Hepatocyte (in vitro differentiated cells): ENCODE measurements at regions not wholly inside any gene's neighbourhood (a gene's known extent, or its start where the extent isn't known, plus 50 kb on each side); places are given as distances from the start of the nearest gene placed in this dataset.

ENCODE experiments used
- DNase-seq: peaks from one replicate; pipeline ENCODE4 v3.0.0-alpha.2; 2016; ENCODE audit warnings: low spot score
- H2AFZ ChIP-seq: fragments of 200-600 bp; sonication (generic); 2 replicates; pipeline ENCODE4 v1.6.0; 2016; ENCODE audit warnings: antibody characterized with exemption, mild to moderate bottlenecking
- H3K27ac ChIP-seq: fragments of 200-600 bp; sonication (generic); 2 replicates; pipeline ENCODE4 v1.5.1; 2016; ENCODE audit warnings: mild to moderate bottlenecking
- H3K27me3 ChIP-seq: fragments of 200-600 bp; sonication (generic); 2 replicates; pipeline ENCODE4 v1.6.1; 2016
- H3K36me3 ChIP-seq: fragments of 200-600 bp; sonication (generic); replicated peaks from 2 replicates; pipeline ENCODE4 v1.5.1; 2016; ENCODE audit warnings: low read depth; ENCODE audit not compliant: insufficient read depth
- H3K4me1 ChIP-seq: fragments of 200-600 bp; sonication (generic); 2 replicates; pipeline ENCODE4 v1.5.1; 2016; ENCODE audit warnings: mild to moderate bottlenecking, moderate library complexity; ENCODE audit not compliant: insufficient read depth
- H3K4me2 ChIP-seq: fragments of 200-600 bp; sonication (generic); 2 replicates; pipeline ENCODE4 v1.6.0; 2016
- H3K4me3 ChIP-seq: fragments of 200-600 bp; sonication (generic); 2 replicates; pipeline ENCODE4 v1.5.1; 2016; ENCODE audit warnings: mild to moderate bottlenecking
- H3K79me2 ChIP-seq: fragments of 200-600 bp; sonication (generic); 2 replicates; pipeline ENCODE4 v1.6.0; 2017; ENCODE audit warnings: mild to moderate bottlenecking
- H3K9me2 ChIP-seq: fragments of 200-600 bp; sonication (generic); replicated peaks from 2 replicates; pipeline ENCODE4 v1.6.0; 2017; ENCODE audit warnings: mild to moderate bottlenecking; ENCODE audit not compliant: insufficient read depth
- H3K9me3 ChIP-seq: fragments of 200-600 bp; sonication (generic); 2 replicates; pipeline ENCODE4 v1.5.1; 2016; ENCODE audit warnings: low read depth, mild to moderate bottlenecking
- H4K20me1 ChIP-seq: fragments of 200-600 bp; sonication (generic); 2 replicates; pipeline ENCODE4 v1.6.0; 2016; ENCODE audit warnings: mild to moderate bottlenecking; ENCODE audit not compliant: insufficient read depth, poor library complexity, severe bottlenecking
- EZH2 ChIP-seq: fragments of 200-600 bp; sonication (generic); IDR thresholded peaks from 2 replicates; pipeline ENCODE4 v1.6.1; 2016; ENCODE audit warnings: antibody characterized with exemption, mild to moderate bottlenecking, borderline replicate concordance
- EZH2phosphoT487 ChIP-seq: fragments of 200-600 bp; sonication (generic); IDR thresholded peaks from one replicate; pipeline ENCODE4 v1.6.1; 2018; ENCODE audit warnings: antibody characterized with exemption, mild to moderate bottlenecking, low read depth, moderate library complexity; ENCODE audit not compliant: unreplicated experiment, severe bottlenecking
- WGBS: methylation state at CpG from one replicate; pipeline ENCODE4 v1.1.6; 2016; ENCODE audit warnings: low lambda C conversion rate; ENCODE audit errors: missing lambda C conversion rate; 5-methylcytosine and 5-hydroxymethylcytosine counted together
- TF ChIP-seq, protein P1 (sequence below): fragments of 200-600 bp; sonication (generic); IDR thresholded peaks from 2 replicates; pipeline ENCODE4 v1.5.1; 2016; ENCODE audit warnings: antibody characterized with exemption, mild to moderate bottlenecking; ENCODE audit not compliant: poor library complexity

DNA sequence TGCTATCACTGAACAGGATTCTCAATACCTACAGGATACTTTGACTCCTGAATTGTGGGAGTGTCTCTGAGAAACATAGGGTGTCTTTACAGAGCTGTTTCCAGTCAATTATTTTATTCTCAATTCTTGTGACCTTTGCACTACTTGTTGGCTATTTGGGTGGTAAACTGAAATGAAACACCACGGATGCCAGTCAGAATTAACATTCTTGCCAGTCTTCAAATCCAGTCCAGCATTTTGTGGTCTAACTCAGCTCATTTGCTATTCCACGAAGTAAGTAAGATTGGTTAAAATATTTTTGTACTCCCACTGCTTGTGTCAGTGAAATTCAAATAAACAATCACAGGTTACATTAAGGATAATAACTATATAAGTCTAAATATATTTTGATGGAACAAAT lies 197.9 kb downstream of the ANKRD50 start:
- Histone ChIP-seq H3K4me1 (no peaks in the 10 kb centered on the region), H4K20me1 (no peaks in the 10 kb centered on the region), H3K9me3 (no peaks in the 10 kb centered on the region), H3K27me3 (no peaks in the 10 kb centered on the region), H3K36me3 (no peaks in the 10 kb centered on the region), H2AFZ (no peak overlapping the region), H3K4me2 (no peak overlapping the region), H3K27ac (no peak overlapping the region), H3K4me3 (no peak overlapping the region), H3K9me2 (no peaks in the 10 kb centered on the region), H3K79me2 (no peaks in the 10 kb centered on the region)
- TF ChIP-seq EZH2phosphoT487 (no peak), EZH2 (no peak)
- TF ChIP-seq, protein P1, sequence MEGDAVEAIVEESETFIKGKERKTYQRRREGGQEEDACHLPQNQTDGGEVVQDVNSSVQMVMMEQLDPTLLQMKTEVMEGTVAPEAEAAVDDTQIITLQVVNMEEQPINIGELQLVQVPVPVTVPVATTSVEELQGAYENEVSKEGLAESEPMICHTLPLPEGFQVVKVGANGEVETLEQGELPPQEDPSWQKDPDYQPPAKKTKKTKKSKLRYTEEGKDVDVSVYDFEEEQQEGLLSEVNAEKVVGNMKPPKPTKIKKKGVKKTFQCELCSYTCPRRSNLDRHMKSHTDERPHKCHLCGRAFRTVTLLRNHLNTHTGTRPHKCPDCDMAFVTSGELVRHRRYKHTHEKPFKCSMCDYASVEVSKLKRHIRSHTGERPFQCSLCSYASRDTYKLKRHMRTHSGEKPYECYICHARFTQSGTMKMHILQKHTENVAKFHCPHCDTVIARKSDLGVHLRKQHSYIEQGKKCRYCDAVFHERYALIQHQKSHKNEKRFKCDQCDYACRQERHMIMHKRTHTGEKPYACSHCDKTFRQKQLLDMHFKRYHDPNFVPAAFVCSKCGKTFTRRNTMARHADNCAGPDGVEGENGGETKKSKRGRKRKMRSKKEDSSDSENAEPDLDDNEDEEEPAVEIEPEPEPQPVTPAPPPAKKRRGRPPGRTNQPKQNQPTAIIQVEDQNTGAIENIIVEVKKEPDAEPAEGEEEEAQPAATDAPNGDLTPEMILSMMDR = no peak
- 94% methylated on average over 2 of the region's 2 CpGs for WGBS
- no peak for DNase-seq

DNA sequence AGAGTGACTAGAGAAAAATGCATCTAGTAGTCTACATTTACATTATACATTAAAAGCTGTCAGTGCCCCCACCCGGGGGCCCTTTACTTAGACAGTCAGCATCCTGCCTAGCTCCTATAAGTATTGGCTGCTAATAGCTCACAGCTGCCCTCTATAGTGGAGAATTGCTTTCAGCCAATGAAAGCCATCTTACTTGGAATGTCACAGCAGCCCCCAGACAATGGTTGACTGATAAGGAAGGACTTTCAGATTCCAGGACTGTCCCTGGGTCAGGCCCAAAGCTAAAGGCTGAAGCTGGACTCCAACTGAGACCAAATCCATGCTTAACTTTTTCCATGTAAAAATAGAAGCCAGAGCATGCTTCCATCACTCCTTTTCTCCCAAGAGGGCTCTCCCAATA lies 196.9 kb downstream of the ANKRD50 start:
- TF ChIP-seq EZH2phosphoT487 (no peak), EZH2 (no peak)
- TF ChIP-seq, protein P1 = no peak
- no peak overlapping the region for H3K4me2 ChIP-seq
- no peaks in the 10 kb centered on the region for H3K36me3 ChIP-seq
- H3K9me3 ChIP-seq = no peaks in the 10 kb centered on the region
- H2AFZ ChIP-seq = no peak overlapping the region
- H3K9me2 ChIP-seq = no peaks in the 10 kb centered on the region
- no peaks in the 10 kb centered on the region for H3K79me2 ChIP-seq
- H3K27me3 ChIP-seq = no peaks in the 10 kb centered on the region
- H3K4me3 ChIP-seq = no peak overlapping the region
- H4K20me1 ChIP-seq = no peaks in the 10 kb centered on the region
- no peak for DNase-seq
- no peaks in the 10 kb centered on the region for H3K4me1 ChIP-seq
- H3K27ac ChIP-seq = no peak overlapping the region
- WGBS = 69% methylated on average over 1 of the region's 1 CpG

DNA sequence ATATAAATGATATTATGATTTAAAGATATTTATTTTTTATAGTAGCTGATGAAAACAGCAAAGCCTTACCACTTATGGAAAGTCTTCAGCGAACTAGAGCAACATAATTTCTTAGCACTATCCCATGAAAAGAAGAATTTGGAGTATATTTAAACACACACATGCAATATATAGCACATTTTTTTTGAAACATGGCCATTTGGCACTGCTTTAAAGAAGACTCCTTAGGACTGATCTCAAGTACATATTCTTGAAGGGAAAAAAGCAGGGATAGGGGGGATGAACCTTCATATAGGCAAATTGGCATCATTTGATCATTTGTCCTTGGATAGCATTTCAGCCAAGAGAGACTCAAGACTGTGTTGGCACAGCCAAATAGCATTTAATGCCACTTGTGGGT lies 193.3 kb downstream of the ANKRD50 start:
- no peak overlapping the region for H3K4me3 ChIP-seq
- no peaks in the 10 kb centered on the region for H3K9me2 ChIP-seq
- H3K27ac ChIP-seq = no peak overlapping the region
- 89% methylated on average over 1 of the region's 1 CpG for WGBS
- no peaks in the 10 kb centered on the region for H3K36me3 ChIP-seq
- no peak overlapping the region for H3K4me2 ChIP-seq
- no peaks in the 10 kb centered on the region for H3K9me3 ChIP-seq
- no peak for TF ChIP-seq EZH2phosphoT487
- no peak for TF ChIP-seq EZH2
- TF ChIP-seq, protein P1 = no peak
- H2AFZ ChIP-seq = no peak overlapping the region
- H4K20me1 ChIP-seq = no peaks in the 10 kb centered on the region
- no peaks in the 10 kb centered on the region for H3K79me2 ChIP-seq
- H3K27me3 ChIP-seq = no peaks in the 10 kb centered on the region
- DNase-seq = no peak
- H3K4me1 ChIP-seq = no peaks in the 10 kb centered on the region

DNA sequence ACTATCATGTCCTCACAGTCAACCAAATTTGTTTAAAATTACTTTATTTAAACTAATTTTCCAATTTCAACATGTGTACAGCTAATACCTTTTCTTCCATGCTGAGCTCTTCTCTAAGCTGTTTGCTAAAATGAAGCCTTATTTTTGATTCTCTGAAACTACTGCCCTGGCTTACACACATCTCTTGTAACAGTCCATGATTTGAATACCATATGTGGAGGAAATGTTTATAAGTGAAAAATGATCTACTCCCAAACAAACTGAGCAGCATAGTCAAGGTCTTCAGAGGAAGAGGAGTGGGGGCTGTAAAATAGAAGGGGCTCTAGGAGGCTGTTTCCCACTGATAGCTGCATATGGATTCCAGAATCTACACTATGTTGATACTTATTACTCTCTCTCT lies 188.7 kb downstream of the ANKRD50 start:
- H3K27me3 ChIP-seq = no peaks in the 10 kb centered on the region
- H3K27ac ChIP-seq = peak overlapping the region; percentile 55
- H4K20me1 ChIP-seq = no peaks in the 10 kb centered on the region
- H3K79me2 ChIP-seq = no peaks in the 10 kb centered on the region
- H3K9me2 ChIP-seq = no peaks in the 10 kb centered on the region
- TF ChIP-seq EZH2phosphoT487 = no peak
- TF ChIP-seq, protein P1 = no peak
- TF ChIP-seq EZH2 = no peak
- H3K4me2 ChIP-seq = no peak overlapping the region
- no peaks in the 10 kb centered on the region for H3K36me3 ChIP-seq
- H3K9me3 ChIP-seq = no peaks in the 10 kb centered on the region
- no peak overlapping the region for H2AFZ ChIP-seq
- peaks cover 13% of the 10 kb centered on the region for H3K4me1 ChIP-seq
- DNase-seq = no peak
- no peak overlapping the region for H3K4me3 ChIP-seq
